GM18861 (cell line): ENCODE measurements at regions not wholly inside any gene's neighbourhood (a gene's known extent, or its start where the extent isn't known, plus 50 kb on each side); places are given as distances from the start of the nearest gene placed in this dataset.

Source experiments
- ATAC-seq: cut with Tn5 transposase; IDR thresholded peaks from one replicate; pipeline ENCODE4 v1.9.1; 2021; ENCODE audit not compliant: unreplicated experiment

- ATAC-seq: no peak
These were observed 90.5 kb upstream of the SMIM21 start for GRCh38 chr18:75518007-75518406.

GRCh38 chr18:75517286-75517685, 89.8 kb upstream of the SMIM21 start:
- no peak for ATAC-seq

GRCh38 chr18:75507636-75508035, 80.1 kb upstream of the SMIM21 start:
- no peak for ATAC-seq

- ATAC-seq: no peak
These were observed 79.4 kb upstream of the SMIM21 start for GRCh38 chr18:75506913-75507312.

GRCh38 chr18:75504469-75504868, 77.0 kb upstream of the SMIM21 start:
- ATAC-seq: no peak

- ATAC-seq: no peak
These were observed 76.1 kb upstream of the SMIM21 start for GRCh38 chr18:75503615-75504014.

GRCh38 chr18:75502286-75502685, 74.8 kb upstream of the SMIM21 start:
- no peak for ATAC-seq

- ATAC-seq: no peak
These were observed 73.0 kb upstream of the SMIM21 start for GRCh38 chr18:75500545-75500944.

- ATAC-seq: no peak
These were observed 70.2 kb upstream of the SMIM21 start for GRCh38 chr18:75497576-75498235.

- ATAC-seq: no peak
These were observed 68.6 kb upstream of the SMIM21 start for GRCh38 chr18:75496151-75496550.

- ATAC-seq: no peak
These were observed 65.3 kb upstream of the SMIM21 start for GRCh38 chr18:75492852-75493251.

- ATAC-seq: no peak
These were observed 63.9 kb upstream of the SMIM21 start for GRCh38 chr18:75491361-75491760.

GRCh38 chr18:75489493-75490190, 62.1 kb upstream of the SMIM21 start:
- ATAC-seq: no peak

- ATAC-seq: no peak
These were observed 56.2 kb upstream of the SMIM21 start for GRCh38 chr18:75483662-75484061.

GRCh38 chr18:75482880-75483279, 55.4 kb upstream of the SMIM21 start:
- ATAC-seq: no peak

GRCh38 chr18:75480487-75480886, 53.0 kb upstream of the SMIM21 start:
- ATAC-seq: no peak

- peak; percentile 63 for ATAC-seq
These were observed 51.7 kb upstream of the SMIM21 start for GRCh38 chr18:75478996-75479880.

- no peak for ATAC-seq
These were observed 50.4 kb upstream of the SMIM21 start for GRCh38 chr18:75477900-75478299.
